ENCODE measurements at regions not wholly inside any gene's neighbourhood (a gene's known extent, or its start where the extent isn't known, plus 50 kb on each side); places are given as distances from the start of the nearest gene placed in this dataset.

- DNase-seq (ENCODE audit: low spot score) = no peak
- no peak overlapping the region for H3K9ac ChIP-seq (ENCODE audit: low read depth in 1 of 2, low read length in 2 of 2)
- H3K9me3 ChIP-seq (ENCODE audit: control insufficient read depth in 4 of 4, low read length in 3 of 4) = no peaks in the 10 kb centered on the region
- H3K4me3 ChIP-seq (ENCODE audit: low read depth in 1 of 3, low read length in 3 of 3) = no peak overlapping the region
- TF ChIP-seq RAD21 (IDR thresholded peaks at IDR 0.05) (no peak), TAF1 (conservative IDR thresholded peaks at IDR 0.05) (no peak), CTCF (IDR thresholded peaks at IDR 0.05; ENCODE audit: low read depth, low read length, missing input control) (no peak), EGR1 (IDR thresholded peaks at IDR 0.05; ENCODE audit: low read depth in 2 of 2) (no peak), REST (IDR thresholded peaks at IDR 0.05) (no peak), SP1 (IDR thresholded peaks at IDR 0.05) (no peak), FOXA1 (IDR thresholded peaks at IDR 0.05) (no peak), ZBTB33 (IDR thresholded peaks at IDR 0.05) (no peak), JUND (IDR thresholded peaks at IDR 0.05) (no peak), HNF4G (IDR thresholded peaks at IDR 0.05) (no peak)
- H3K27me3 ChIP-seq (ENCODE audit: control insufficient read depth in 4 of 4, insufficient read depth in 4 of 4, low read length in 3 of 4) = no peaks in the 10 kb centered on the region
- no peak overlapping the region for H3K27ac ChIP-seq (ENCODE audit: low read depth in 1 of 2, low read length in 2 of 2)
- H3K4me1 ChIP-seq (ENCODE audit: control insufficient read depth in 4 of 4, insufficient read depth in 4 of 4, low read length in 3 of 4) = peaks cover 0 to 2% (median 0%) of the 10 kb centered on the region in 4 donors
- H3K36me3 ChIP-seq (ENCODE audit: control insufficient read depth in 4 of 4, insufficient read depth in 3 of 4, low read depth in 1 of 4, low read length in 3 of 4) = no peaks in the 10 kb centered on the region
These were observed 115.5 kb upstream of the MARCKS start for GRCh38 chr6:113741651-113742050.

- Histone ChIP-seq H3K27me3 (ENCODE audit: control insufficient read depth in 4 of 4, insufficient read depth in 4 of 4, low read length in 3 of 4) (no peaks in the 10 kb centered on the region), H3K4me1 (ENCODE audit: control insufficient read depth in 4 of 4, insufficient read depth in 4 of 4, low read length in 3 of 4) (peaks cover 0 to 2% (median 0%) of the 10 kb centered on the region in 4 donors), H3K27ac (ENCODE audit: low read depth in 1 of 2, low read length in 2 of 2) (no peak overlapping the region), H3K9me3 (ENCODE audit: control insufficient read depth in 4 of 4, low read length in 3 of 4) (no peaks in the 10 kb centered on the region), H3K36me3 (ENCODE audit: control insufficient read depth in 4 of 4, insufficient read depth in 3 of 4, low read depth in 1 of 4, low read length in 3 of 4) (no peaks in the 10 kb centered on the region), H3K4me3 (ENCODE audit: low read depth in 1 of 3, low read length in 3 of 3) (no peak overlapping the region), H3K9ac (ENCODE audit: low read depth in 1 of 2, low read length in 2 of 2) (no peak overlapping the region)
- 93% methylated on average over 4 of the region's 4 CpGs for WGBS
- no peak for DNase-seq (ENCODE audit: low spot score)
- TF ChIP-seq HNF4A (conservative IDR thresholded peaks at IDR 0.05) = no peak
- TF ChIP-seq GABPA (IDR thresholded peaks at IDR 0.05 in 1 of 2, conservative IDR thresholded peaks at IDR 0.05 in 1 of 2) = no peak
- TF ChIP-seq EGR1 (IDR thresholded peaks at IDR 0.05; ENCODE audit: low read depth in 2 of 2) = no peak
- no peak for TF ChIP-seq FOXA2 (IDR thresholded peaks at IDR 0.05)
- TF ChIP-seq MAX (IDR thresholded peaks at IDR 0.05) = no peak
- no peak for TF ChIP-seq NR2F2 (IDR thresholded peaks at IDR 0.05)
- TF ChIP-seq ZBTB33 (IDR thresholded peaks at IDR 0.05) = no peak
- TF ChIP-seq FOXA1 (IDR thresholded peaks at IDR 0.05) = no peak
- no peak for TF ChIP-seq SP1 (IDR thresholded peaks at IDR 0.05)
- TF ChIP-seq REST (IDR thresholded peaks at IDR 0.05) = no peak
- no peak for TF ChIP-seq YY1 (IDR thresholded peaks at IDR 0.05)
- no peak for TF ChIP-seq CTCF (IDR thresholded peaks at IDR 0.05; ENCODE audit: low read depth, low read length, missing input control)
- TF ChIP-seq RAD21 (IDR thresholded peaks at IDR 0.05) = no peak
These were observed 114.8 kb upstream of the MARCKS start for GRCh38 chr6:113742342-113742741.
